Activated CD4-positive, alpha-beta T cell treated with anti-CD3 and anti-CD28 coated beads, Interleukin-2, amount 50 U/mL, for 48 hours (primary cell): ENCODE measurements at regions not wholly inside any gene's neighbourhood (a gene's known extent, or its start where the extent isn't known, plus 50 kb on each side); places are given as distances from the start of the nearest gene placed in this dataset.

Experiments
- DNase-seq, 2 experiments: peaks; one replicate each; pipeline ENCODE4 v3.0.0-alpha.2; 2020

DNA sequence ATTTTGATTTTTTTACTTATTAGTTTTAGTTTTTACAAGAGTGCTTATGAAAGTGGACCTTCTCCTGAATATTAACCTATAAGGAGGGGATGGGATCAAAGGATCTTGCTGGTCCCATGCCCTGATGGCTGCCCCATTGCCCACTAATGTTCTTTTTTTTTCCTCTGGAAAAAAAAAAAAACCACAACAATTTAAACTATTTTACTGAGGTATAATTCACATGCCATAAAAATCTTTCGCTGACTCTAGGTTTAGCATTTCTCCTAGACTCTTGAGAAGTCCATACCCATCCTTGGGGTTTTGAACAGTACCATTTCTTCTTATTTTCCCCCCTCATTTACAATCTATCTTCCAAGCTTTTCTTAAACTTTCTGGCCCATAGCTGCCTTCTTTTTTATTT is 481.8 kb downstream of the TFEC start:
- no peak for DNase-seq

DNA sequence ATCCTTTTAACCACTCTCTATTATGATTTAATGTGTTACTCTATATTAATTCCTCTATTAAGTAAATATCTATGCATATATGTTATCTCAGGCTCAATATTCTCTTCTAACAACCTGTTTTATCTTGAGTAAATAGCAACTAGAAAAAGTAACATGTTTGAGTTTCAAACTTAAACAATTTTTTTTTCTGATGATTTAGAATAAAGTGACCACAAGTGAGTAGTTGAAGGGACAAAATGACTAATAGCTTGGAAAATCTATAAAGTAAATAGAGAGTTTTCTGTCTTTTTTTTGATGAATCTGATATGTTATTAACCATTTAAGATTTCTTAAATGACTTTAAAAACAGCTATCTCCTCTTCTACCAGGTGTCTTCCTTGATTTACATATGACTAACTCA is 483.8 kb downstream of the TFEC start:
- DNase-seq: no peak

DNA sequence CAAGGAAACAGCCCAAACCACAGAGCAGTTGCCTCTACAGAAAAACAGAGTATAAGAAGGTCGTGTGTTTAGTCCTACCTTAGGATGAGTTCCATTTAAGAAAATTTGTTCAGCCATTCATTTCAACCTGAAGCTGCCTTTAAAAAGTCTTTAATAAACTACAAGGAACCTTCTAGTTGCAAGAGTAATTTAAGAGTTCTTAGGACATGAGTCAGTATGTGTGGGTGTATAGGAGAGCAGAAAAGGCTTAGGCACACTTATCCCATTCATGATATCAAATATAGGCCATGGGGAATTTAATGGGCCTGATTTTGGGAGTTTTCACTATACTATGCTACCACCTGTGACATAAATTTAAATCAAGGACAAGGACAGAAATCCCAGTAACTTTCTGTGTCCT is 496.8 kb downstream of the TFEC start:
- no peak for DNase-seq

DNA sequence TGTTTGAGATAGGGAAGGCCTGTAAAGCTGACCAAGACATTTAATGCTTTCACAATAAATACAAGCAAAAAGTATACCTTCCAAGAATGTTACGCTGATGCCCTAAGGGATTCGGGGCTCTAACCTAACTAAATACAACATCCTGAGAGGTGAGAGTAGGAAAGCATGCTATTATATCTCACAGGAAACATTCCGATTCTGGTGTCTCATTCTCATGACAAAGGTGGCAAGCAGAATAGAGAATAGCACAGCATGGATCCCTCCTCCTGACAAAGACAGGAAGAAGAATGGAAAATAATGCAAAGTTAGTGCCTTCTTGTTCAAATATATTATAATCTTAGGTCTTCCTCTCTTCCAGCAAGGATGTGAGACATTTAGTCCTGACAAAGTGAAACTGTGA is 504.3 kb downstream of the TFEC start:
- no peak for DNase-seq

DNA sequence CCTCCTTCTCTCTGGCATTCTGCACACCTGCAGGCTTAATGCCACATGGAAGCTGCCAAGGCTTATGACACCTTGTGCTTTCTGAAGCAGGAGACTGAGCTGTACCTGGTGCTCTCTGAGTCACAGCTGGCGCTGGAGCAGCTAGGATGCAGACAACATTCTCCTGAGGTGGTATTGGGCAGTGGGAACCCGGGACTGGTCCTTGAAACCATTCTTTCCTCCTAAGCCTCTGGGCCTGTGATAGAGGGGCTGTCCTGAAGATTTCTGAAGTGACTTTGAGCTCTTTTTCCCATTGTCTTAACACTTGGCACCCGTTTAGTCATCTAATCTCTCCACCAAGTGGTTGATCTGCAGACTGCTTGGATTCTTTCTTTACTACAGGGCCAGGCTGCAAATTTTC is 508.4 kb downstream of the TFEC start:
- no peak for DNase-seq

DNA sequence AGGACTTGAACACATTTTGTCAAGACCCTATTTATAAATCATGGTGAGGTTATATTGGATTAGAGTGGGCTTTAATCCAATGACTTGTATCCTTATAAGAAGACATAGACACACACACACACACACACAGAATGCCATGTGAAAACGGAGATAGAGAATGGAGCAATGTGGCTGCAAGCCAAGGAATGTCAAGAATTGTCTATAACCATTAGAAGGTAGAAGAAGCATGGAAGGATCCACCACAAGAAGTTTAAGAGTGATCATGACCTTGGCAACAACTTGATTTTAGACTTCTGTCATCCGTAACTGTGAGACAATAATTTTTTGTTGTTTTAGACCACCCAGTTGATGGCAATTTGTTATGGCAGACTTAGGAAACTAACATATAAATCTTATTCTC is 514.2 kb downstream of the TFEC start:
- DNase-seq: no peak

DNA sequence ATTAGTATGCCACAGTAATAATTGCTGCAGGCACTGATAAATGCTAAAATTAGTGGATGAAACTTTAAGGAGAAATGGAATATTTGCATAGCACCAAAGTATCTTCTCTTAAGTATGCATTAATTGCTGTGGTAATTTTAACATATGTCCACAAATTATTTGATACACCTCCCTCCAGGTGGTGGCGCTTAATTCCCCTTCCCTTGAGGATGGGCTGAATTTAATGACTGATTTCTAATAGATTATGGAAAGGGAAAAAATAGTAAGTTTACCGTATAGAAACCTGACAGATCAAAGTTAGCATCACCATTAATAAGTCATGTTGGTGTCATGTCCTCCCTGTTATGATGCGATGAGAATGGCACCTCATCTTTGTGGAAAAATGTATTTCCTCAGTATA is 519.2 kb downstream of the TFEC start:
- DNase-seq: no peak

DNA sequence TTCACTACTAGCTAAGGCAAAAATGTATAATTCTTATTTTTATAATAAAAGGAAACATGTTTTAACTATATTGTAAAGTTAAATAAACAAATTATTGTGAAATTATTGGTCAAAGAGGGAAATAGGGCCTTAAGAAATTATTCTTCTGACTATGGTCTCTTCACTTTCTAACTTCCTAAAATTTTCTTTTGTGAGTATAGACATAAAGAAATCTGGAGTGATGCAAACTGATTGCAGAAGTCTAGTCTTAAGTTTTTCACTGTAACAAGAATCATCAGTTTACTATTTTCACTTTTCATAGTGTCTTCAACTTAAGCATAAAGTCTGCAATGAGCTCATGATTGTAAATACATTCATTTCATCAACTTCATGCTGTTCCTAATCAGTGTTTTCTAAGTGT is 525.4 kb downstream of the TFEC start:
- no peak for DNase-seq

DNA sequence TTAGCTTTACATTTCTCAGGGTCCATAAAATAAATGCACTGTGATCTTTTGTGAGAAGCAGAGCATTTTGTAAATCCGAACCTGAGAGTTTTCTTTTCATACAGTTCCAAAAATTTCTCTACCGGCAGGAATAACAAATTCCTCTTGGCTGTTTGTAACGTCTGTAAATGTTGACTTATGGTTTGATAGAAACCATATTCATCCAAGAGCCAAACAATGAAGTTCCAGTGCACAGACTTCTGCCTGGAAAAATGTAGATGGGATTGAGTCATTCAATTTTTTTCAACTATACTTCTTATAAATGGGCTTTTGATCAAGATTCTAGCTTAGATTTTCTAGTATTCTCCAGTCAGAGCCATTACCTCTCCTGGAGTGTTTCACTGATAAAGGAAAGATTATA is 530.6 kb downstream of the TFEC start:
- no peak for DNase-seq

DNA sequence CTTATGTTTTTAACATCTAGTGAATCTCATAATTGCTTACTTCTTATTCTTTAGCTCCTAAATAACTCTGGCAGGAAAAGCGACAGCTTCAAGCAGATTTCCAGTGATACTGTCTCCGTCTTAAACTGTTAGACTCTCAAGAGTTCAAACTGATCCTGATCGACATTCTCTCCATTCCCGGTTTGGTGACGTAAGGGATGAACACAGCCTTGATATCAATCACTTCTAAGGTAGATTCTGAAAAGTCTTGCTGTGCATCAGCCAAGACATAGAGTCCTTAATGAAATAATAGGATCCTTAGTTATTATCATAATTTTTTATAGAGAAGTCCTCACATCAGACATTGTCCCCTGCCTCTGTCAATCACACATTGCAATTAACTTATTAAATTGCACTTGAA is 534.6 kb downstream of the TFEC start:
- DNase-seq: no peak

DNA sequence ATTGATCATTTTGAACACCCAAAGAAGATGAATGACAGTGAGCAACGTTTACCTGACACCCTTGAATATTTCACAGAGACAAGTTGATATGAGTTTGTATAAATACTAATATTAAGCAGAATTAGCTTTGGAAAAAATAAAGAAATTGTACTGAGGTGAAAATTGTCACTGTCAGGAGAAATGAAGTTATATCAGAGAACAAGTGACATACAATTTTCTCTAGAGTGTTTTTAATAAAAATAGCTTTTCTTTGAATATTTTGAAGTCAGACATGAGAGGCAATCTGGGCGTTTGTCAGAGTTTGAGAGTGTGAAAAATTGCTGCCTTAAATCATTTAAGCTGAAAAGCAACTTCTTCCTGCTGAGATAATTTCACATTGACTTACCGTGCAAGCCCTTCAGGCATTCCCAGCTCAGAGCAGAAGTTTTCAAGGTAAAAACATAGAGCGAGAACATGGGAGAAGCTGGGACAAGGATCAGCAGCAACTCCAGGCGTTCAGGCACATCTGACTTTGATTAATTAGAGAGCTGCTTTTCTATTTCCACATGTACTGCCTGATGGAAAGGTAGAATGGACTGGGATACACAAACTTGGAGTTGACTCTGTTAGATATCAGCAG is 535.9 kb downstream of the TFEC start:
- DNase-seq: no peak

DNA sequence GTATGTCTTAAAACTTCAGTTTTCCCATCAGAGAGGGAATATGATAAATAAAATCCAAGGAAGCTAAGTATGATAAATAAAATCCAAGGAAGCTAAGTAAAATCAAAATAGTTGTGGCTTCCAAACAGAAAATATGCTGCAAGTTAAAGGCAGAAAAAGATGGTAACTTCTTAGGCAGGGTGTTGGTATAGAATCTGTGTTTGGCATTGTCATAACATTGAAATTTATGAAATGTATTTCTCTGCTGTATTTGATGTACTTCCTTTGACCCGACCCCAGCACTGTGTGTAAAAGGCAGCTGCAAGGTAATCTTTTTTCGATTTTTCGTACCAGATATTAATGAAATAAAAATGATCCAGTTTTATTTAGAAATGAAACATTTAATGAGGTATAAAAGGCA is 537.2 kb downstream of the TFEC start:
- DNase-seq: no peak

DNA sequence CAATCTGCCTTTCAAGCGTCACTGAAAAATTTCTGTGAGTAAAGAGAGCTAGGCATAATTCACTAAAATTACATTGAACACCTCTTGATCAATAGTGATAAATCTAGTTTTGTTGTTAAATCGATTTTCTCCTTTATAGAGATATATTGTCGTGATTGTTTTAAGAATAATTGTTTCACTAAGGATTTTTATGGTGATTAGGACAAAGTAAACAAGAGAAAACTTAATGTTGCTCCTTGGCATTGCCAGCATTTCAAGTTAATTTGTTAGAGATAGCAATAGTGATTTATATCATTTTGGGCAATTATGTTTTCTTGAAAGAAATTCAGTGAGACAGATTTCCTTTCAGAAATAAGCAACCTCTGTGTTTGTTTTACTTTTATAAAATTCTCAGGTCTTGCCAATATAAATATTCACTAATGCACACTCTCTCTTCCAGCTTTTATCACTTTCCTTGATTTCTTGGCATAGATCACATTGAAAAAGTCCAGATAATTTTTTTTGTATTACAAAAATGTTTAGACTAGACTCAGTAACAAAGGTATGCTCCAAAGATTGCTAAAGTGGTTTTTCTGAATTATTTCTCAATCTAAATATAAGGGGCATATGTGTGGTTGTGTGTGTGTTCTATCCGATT is 538.7 kb downstream of the TFEC start:
- DNase-seq: no peak

DNA sequence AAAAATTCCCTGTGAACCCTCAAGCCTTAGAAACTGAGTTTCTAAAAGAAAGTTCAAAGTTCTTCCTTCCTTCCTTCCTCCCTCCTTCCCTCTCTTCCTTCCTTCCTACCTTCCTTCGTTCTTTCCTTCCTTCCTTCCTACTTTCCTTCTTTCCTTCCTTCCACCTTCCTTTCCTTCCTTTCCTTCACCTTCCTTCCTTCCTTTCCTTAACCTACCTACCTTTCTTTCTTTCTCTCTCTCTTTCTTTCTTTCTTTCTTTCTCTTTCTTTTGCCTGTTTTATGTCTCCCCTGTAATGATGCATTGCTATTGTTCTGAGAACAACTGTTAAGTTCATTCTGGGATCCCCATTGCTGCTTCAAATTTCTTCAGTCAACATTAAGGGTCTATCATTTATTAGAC is 551.1 kb downstream of the TFEC start:
- no peak for DNase-seq

DNA sequence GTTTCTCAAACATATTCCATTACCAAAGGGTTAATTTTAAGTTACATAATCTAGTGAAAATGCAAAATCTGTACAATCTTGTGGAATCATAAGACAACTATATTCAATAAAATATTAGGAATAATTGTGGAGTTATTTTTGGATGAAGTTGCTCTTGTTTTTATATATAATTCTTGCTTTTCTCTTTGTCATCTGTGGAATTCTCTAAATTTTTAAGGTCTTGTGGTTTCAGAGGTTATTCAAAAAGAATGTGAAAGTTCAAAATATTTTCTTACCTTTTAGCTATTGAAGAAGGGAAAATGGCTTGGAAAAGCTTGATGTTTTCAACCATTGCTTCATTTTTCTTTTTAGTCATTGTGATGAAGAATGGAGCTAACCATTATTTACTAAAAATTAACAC is 552.1 kb downstream of the TFEC start:
- no peak for DNase-seq

DNA sequence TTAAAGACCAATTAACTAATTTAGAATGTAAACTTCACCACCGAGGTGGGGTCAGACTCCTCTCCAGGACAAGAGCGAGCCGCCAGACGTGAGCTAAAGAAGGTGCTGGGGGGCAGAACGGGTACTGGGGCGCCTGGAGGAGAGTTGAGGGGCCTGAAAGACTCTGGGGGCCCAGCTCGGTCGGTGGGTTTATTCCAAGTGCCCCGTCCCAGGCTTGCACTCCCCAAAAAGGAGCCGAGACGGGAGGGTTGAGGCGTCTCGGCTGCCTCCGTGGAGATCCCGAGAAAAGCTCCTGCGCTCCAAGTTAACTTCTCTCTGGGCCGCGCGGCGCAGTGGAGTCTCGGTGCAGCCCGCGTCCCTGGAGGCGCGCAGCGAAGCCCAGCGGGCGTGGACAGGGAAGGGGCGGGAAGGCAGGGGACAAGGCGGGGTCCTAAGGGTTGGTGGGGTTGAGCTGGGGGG is 553.3 kb downstream of the TFEC start:
- peak; percentile 1 to 11 for DNase-seq

DNA sequence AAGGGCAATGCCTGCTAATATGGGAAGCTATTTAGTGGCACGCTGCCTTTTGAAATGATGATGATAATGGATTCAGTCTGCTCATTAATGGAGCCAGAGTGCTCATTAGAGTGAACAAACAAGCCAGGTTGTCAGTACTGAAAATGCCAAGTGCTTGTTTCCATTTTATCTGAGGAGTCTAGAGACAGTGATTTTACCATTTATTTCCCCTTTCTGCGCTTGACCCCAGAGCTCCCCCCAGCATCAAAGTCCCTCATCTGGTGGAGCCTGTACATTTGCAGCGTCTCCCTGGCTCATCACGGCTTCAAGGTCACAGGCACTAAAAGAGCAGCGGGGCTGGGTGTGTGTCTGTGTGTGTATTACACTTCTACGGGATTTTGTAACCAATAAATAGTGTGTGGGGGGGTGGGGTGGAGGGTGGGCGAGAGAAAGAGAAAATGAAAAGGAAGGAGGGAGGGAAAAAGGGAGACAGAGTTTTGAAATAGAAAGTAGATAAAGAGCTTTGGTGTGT is 553.8 kb downstream of the TFEC start:
- DNase-seq: no peak

DNA sequence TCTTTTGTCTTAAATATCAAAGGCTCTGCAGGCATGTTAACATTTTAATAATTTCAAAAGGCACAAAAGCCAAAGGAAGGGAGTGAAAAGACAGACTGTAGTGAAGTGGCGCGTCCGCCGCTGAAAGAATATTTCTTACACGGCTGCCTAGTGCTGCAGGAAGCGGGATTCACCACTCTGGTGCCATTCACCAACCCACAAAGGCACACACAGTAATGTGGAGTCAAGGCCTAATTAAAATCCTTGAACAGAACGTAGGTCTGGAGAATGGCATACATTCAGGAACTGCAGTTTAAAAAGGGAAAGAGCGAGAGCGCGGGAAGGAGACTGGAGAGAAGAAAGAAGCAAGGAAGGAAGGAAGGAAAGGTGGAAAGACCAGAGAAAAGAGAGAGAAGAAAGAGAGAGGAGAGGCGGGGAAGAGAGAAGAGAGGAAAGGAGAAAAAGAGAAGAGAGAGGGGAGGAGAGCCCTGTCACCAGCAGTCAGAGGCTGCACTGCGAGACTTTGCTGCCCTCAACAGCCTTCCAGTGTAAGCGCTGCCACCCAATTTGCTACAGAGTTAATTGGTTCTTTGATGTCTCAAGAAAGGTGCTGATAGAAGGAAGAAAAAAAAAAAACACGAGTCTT is 554.0 kb downstream of the MDFIC start:
- no peak for DNase-seq

DNA sequence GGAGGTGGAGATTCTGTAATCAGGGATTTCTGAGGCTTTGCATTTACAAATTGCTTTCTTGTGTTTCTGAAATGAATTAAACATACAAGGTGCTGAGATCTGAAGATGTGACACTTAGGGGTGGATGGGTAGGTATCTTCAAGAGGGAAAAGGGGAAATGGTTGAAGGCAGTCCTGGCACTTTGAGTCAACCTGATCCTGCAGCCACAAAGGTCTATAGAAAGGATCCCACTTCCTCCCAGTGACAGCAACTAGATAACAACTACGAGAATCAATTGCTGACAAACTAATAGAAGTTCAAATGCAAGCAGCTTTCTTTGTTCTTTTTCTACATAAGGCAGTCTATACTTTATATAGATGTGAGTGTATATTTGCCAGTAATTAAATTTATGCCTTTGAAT is 553.3 kb downstream of the MDFIC start:
- DNase-seq: no peak

DNA sequence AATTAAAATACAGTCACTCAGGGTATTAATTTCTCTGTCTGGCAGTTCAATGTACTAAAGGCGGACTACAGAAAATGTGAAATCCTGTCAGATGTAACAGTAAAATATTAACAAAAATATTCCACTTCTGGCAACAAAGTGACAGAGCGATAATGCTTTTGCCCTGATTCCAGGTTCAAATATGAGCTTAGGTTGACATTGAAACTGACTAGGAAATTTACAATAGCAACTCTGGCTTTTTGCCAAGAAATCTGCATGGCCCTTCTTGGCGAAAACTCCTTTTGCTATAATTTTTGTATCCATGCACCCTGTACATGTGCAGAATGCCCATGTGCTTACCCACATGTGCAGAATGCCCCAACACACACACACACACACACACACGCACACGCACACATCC is 552.2 kb downstream of the MDFIC start:
- no peak for DNase-seq

DNA sequence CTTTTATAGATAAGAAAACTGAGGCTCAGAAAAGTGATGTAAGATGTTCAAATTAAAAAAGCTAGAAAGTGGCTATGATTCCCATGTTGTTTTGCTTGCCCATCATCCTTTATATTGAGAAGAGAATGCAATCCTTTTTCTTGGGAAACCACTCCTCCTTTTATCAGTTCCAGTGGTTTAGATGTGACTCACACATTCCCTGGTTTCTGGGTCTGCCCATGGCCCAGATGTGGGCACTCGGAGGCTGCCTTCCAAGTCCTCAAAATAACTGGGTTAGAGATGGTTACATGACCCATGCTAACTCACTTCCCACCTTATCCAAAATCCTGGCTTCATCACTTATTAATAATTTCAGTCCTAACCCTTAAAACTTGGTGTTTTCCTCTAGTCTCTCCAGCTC is 550.0 kb downstream of the MDFIC start:
- no peak for DNase-seq

DNA sequence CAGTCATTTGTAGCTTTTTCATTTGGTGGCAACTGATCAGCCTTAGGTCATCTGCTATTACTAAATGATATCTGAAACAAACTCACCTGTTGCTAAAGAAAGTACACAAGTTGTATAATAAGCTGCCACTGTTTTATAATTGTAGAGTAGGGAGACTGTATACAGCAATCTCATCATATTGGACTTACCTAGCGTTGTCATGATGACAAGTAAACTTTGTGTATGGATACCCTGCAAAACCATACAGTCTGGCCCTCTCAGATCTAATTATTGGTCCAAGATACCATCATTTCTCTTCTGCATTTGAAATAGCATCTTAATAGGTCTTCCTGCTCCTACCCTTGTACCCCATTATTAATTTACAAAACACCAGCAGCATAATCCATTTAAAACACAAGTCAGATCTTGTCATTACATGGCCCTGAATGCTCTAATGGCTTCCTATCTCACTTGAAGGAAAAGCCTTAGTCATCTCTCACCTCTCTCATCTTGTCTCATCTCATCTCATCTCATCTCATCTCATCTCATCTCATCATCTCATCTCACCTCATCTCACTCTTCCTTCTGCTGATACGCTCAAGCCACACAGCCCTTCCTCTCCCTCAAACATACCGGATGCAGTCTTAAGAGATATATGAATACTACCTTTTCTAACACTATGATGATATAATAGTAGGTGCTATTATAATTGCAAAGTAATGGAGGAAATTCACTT is 540.6 kb downstream of the MDFIC start:
- DNase-seq: no peak

DNA sequence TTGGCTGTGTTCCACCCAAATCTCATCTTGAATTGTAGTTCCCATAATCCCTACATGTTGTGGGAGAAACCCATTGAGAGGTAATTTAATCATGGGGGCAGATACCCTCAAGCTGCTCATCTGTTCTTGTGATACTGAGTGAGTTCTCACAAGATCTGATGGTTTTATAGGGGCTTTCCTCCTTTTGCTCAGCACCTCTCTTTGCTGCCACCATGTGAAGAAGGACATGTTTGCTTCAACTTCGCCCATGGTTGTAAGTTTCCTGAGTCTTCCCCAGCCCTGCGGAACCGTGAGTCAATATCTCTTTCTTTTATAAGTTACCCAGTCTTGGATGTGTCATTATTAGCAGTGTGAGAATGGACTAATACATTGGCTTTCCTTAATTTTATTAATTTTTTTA is 527.8 kb downstream of the MDFIC start:
- no peak for DNase-seq

DNA sequence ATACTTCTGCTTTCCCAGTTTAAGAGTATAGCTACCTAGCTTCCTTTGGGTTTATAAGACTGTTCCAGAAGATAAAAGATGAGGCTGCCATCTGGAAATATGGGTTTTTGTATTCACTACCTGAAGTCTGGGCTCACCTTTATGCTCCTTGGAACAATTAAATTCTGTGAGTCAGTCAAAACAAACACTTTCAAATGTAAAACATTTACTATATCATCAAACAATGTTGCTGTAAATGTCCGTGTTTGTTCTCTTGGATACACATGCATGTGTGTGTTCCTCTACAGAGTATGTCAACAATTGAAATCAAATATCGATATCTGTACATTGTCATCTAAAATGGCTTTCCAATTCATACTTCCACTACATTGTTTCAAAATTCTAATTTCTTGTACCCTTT is 525.6 kb downstream of the MDFIC start:
- no peak for DNase-seq
